Stimulated activated effector memory CD8-positive, alpha-beta T cell treated with anti-CD3 and anti-CD28 coated beads, Interleukin-12 subunit alpha, Interleukin-12 subunit beta, amount 100 ng/mL, for 72 hours (primary cell): ENCODE measurements at regions not wholly inside any gene's neighbourhood (a gene's known extent, or its start where the extent isn't known, plus 50 kb on each side); places are given as distances from the start of the nearest gene placed in this dataset.

Experiments
- ATAC-seq: fragments of 150-1000 bp; cut with Tn5 transposase; 2 replicates; pipeline ENCODE4 v1.10.0; 2021
- DNase-seq, 2 donors: peaks; one replicate each; pipeline ENCODE4 v3.0.0; 2021 to 2022; ENCODE audit warnings: low spot score in 2 of 2
- H3K27ac Mint-ChIP-seq: one replicate; pipeline ENCODE4 v1.8.0; 2022; ENCODE audit warnings: mild to moderate bottlenecking, mixed read lengths
- H3K36me3 Mint-ChIP-seq: one replicate; pipeline ENCODE4 v1.8.0; 2022; ENCODE audit warnings: mild to moderate bottlenecking, mixed read lengths
- H3K4me1 Mint-ChIP-seq: one replicate; pipeline ENCODE4 v1.8.0; 2022; ENCODE audit warnings: mixed read lengths
- H3K4me3 Mint-ChIP-seq: one replicate; pipeline ENCODE4 v1.8.0; 2022; ENCODE audit warnings: mild to moderate bottlenecking, mixed read lengths
- H3K9me3 Mint-ChIP-seq: one replicate; pipeline ENCODE4 v1.8.0; 2022; ENCODE audit warnings: mixed read lengths

- H3K9me3 Mint-ChIP-seq: peaks cover 7% of the 10 kb centered on the region
- no peaks in the 10 kb centered on the region for H3K36me3 Mint-ChIP-seq
- DNase-seq: no peak
- H3K27ac Mint-ChIP-seq: no peak overlapping the region
- ATAC-seq: no peak
- no peaks in the 10 kb centered on the region for H3K4me1 Mint-ChIP-seq
- no peak overlapping the region for H3K4me3 Mint-ChIP-seq
These were observed 178.7 kb upstream of the TMTC1 start for GRCh38 chr12:29962276-29963035.

GRCh38 chr12:29961231-29961630, 177.5 kb upstream of the TMTC1 start:
- ATAC-seq (no peak), DNase-seq (no peak)
- H3K9me3 Mint-ChIP-seq: peaks cover 7% of the 10 kb centered on the region
- H3K4me3 Mint-ChIP-seq: no peak overlapping the region
- no peak overlapping the region for H3K27ac Mint-ChIP-seq
- no peaks in the 10 kb centered on the region for H3K4me1 Mint-ChIP-seq
- H3K36me3 Mint-ChIP-seq: no peaks in the 10 kb centered on the region

GRCh38 chr12:29960122-29960521, 176.4 kb upstream of the TMTC1 start:
- no peak for ATAC-seq
- Mint-ChIP-seq H3K4me3 (no peak overlapping the region), H3K36me3 (no peaks in the 10 kb centered on the region), H3K9me3 (peaks cover 7% of the 10 kb centered on the region), H3K4me1 (no peaks in the 10 kb centered on the region), H3K27ac (no peak overlapping the region)
- DNase-seq: no peak

- H3K27ac Mint-ChIP-seq: no peak overlapping the region
- no peak for ATAC-seq
- no peaks in the 10 kb centered on the region for H3K4me1 Mint-ChIP-seq
- no peaks in the 10 kb centered on the region for H3K9me3 Mint-ChIP-seq
- H3K36me3 Mint-ChIP-seq: no peaks in the 10 kb centered on the region
- no peak overlapping the region for H3K4me3 Mint-ChIP-seq
- no peak for DNase-seq
These were observed 174.1 kb upstream of the TMTC1 start for GRCh38 chr12:29957835-29958234.

GRCh38 chr12:29945904-29946303, 162.2 kb upstream of the TMTC1 start:
- no peak overlapping the region for H3K4me3 Mint-ChIP-seq
- no peak overlapping the region for H3K27ac Mint-ChIP-seq
- DNase-seq (no peak), ATAC-seq (no peak)
- H3K4me1 Mint-ChIP-seq: no peaks in the 10 kb centered on the region
- H3K36me3 Mint-ChIP-seq: no peaks in the 10 kb centered on the region
- peaks cover 3% of the 10 kb centered on the region for H3K9me3 Mint-ChIP-seq

- Mint-ChIP-seq H3K27ac (no peak overlapping the region), H3K4me1 (no peaks in the 10 kb centered on the region), H3K4me3 (no peak overlapping the region), H3K36me3 (no peaks in the 10 kb centered on the region), H3K9me3 (peaks cover 5% of the 10 kb centered on the region)
- DNase-seq: no peak
- no peak for ATAC-seq
These were observed 160.7 kb upstream of the TMTC1 start for GRCh38 chr12:29944269-29945000.

GRCh38 chr12:29943683-29944082, 159.9 kb upstream of the TMTC1 start:
- H3K4me3 Mint-ChIP-seq: no peak overlapping the region
- peaks cover 5% of the 10 kb centered on the region for H3K9me3 Mint-ChIP-seq
- no peak for DNase-seq
- H3K4me1 Mint-ChIP-seq: no peaks in the 10 kb centered on the region
- H3K36me3 Mint-ChIP-seq: no peaks in the 10 kb centered on the region
- no peak for ATAC-seq
- H3K27ac Mint-ChIP-seq: no peak overlapping the region

GRCh38 chr12:29940811-29941210, 157.1 kb upstream of the TMTC1 start:
- H3K4me3 Mint-ChIP-seq: no peak overlapping the region
- no peak overlapping the region for H3K27ac Mint-ChIP-seq
- no peaks in the 10 kb centered on the region for H3K4me1 Mint-ChIP-seq
- H3K36me3 Mint-ChIP-seq: no peaks in the 10 kb centered on the region
- H3K9me3 Mint-ChIP-seq: peaks cover 5% of the 10 kb centered on the region
- no peak for ATAC-seq
- no peak for DNase-seq

- Mint-ChIP-seq H3K9me3 (peaks cover 4% of the 10 kb centered on the region), H3K27ac (no peak overlapping the region), H3K4me3 (no peak overlapping the region), H3K4me1 (no peaks in the 10 kb centered on the region), H3K36me3 (no peaks in the 10 kb centered on the region)
- DNase-seq (no peak), ATAC-seq (no peak)
These were observed 146.8 kb upstream of the TMTC1 start for GRCh38 chr12:29930503-29930902.

GRCh38 chr12:29929295-29929694, 145.6 kb upstream of the TMTC1 start:
- no peak for ATAC-seq
- Mint-ChIP-seq H3K4me1 (no peaks in the 10 kb centered on the region), H3K4me3 (no peak overlapping the region), H3K27ac (no peak overlapping the region), H3K36me3 (no peaks in the 10 kb centered on the region), H3K9me3 (peaks cover 3% of the 10 kb centered on the region)
- no peak for DNase-seq

- DNase-seq (no peak), ATAC-seq (no peak)
- Mint-ChIP-seq H3K4me1 (no peaks in the 10 kb centered on the region), H3K9me3 (peaks cover 5% of the 10 kb centered on the region), H3K36me3 (no peaks in the 10 kb centered on the region), H3K4me3 (no peak overlapping the region), H3K27ac (no peak overlapping the region)
These were observed 137.6 kb upstream of the TMTC1 start for GRCh38 chr12:29921307-29921706.

- Mint-ChIP-seq H3K27ac (no peak overlapping the region), H3K9me3 (peaks cover 6% of the 10 kb centered on the region), H3K4me3 (no peak overlapping the region), H3K36me3 (no peaks in the 10 kb centered on the region), H3K4me1 (no peaks in the 10 kb centered on the region)
- ATAC-seq (no peak), DNase-seq (no peak)
These were observed 124.4 kb upstream of the TMTC1 start for GRCh38 chr12:29908157-29908556.

GRCh38 chr12:29907461-29907860, 123.7 kb upstream of the TMTC1 start:
- no peak for ATAC-seq
- H3K36me3 Mint-ChIP-seq: no peaks in the 10 kb centered on the region
- H3K4me3 Mint-ChIP-seq: no peak overlapping the region
- DNase-seq: no peak
- H3K9me3 Mint-ChIP-seq: peaks cover 6% of the 10 kb centered on the region
- no peak overlapping the region for H3K27ac Mint-ChIP-seq
- H3K4me1 Mint-ChIP-seq: no peaks in the 10 kb centered on the region

- Mint-ChIP-seq H3K36me3 (no peaks in the 10 kb centered on the region), H3K9me3 (no peaks in the 10 kb centered on the region), H3K4me3 (no peak overlapping the region), H3K27ac (no peak overlapping the region), H3K4me1 (no peaks in the 10 kb centered on the region)
- ATAC-seq (no peak), DNase-seq (no peak)
These were observed 118.3 kb upstream of the TMTC1 start for GRCh38 chr12:29902043-29902442.

- no peak overlapping the region for H3K27ac Mint-ChIP-seq
- ATAC-seq: no peak
- H3K4me3 Mint-ChIP-seq: no peak overlapping the region
- H3K9me3 Mint-ChIP-seq: no peaks in the 10 kb centered on the region
- DNase-seq: no peak
- no peaks in the 10 kb centered on the region for H3K36me3 Mint-ChIP-seq
- no peaks in the 10 kb centered on the region for H3K4me1 Mint-ChIP-seq
These were observed 117.8 kb upstream of the TMTC1 start for GRCh38 chr12:29901585-29901984.

- no peaks in the 10 kb centered on the region for H3K4me1 Mint-ChIP-seq
- H3K4me3 Mint-ChIP-seq: no peak overlapping the region
- no peaks in the 10 kb centered on the region for H3K36me3 Mint-ChIP-seq
- no peak overlapping the region for H3K27ac Mint-ChIP-seq
- DNase-seq (no peak), ATAC-seq (no peak)
- no peaks in the 10 kb centered on the region for H3K9me3 Mint-ChIP-seq
These were observed 115.6 kb upstream of the TMTC1 start for GRCh38 chr12:29899212-29899931.
